Fibroblast of the conjunctiva (primary cell): ENCODE measurements at regions not wholly inside any gene's neighbourhood (a gene's known extent, or its start where the extent isn't known, plus 50 kb on each side); places are given as distances from the start of the nearest gene placed in this dataset.

Source experiments
- DNase-seq: peaks from one replicate; pipeline ENCODE4 v3.0.0-alpha.2; 2010; ENCODE audit warnings: low read depth

DNA sequence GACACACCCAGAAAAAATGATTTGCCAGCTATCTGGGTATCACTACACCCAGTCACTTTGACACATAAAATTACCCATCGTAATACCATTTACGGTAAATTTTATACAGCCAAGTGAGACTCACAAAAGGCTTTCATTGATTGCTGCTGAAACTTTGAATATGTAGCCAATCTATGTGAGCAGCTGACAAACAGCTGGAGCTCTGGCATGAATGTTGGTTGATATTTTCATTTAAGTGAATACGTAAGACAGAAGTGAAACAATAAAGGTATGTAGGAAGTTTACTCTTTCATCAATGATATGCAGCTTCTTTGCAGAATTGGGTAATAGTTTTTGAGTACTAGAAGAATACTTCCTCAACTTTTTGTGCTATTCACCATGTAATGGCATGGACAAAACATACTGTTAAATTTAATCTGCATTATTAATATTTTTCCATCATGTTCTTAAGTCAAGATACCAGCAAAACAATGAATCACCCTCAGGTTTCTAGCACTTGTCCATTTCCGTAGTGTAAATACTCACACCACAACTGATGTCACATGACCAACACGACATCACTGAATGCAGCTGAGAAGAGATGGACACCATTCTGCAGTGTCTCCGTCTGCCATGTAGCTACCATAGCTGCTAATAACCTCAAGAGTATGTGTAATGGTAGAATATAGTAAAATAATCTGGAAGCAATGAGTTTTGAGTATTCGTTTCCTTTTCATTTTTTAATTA lies 205.9 kb upstream of the HES1 start:
- DNase-seq = no peak

DNA sequence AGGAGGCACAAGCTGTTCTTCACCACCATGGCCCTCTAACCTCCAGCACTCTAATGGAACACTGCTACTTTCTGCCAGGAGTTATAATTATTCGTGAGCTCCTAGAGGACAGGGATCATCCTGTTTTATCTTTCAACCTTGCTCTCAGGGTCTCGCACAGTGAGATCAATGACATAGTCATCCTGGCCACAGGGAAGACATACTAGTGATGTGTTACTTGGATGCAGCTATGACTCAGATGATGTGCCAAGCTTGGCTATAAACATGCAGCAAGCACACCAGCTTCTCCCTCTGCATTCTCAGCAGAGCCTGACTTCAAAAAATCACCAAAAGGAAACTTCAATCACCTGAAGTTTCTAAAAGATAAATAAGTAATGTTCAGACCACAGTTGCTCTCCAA lies 203.8 kb upstream of the HES1 start:
- DNase-seq = no peak

DNA sequence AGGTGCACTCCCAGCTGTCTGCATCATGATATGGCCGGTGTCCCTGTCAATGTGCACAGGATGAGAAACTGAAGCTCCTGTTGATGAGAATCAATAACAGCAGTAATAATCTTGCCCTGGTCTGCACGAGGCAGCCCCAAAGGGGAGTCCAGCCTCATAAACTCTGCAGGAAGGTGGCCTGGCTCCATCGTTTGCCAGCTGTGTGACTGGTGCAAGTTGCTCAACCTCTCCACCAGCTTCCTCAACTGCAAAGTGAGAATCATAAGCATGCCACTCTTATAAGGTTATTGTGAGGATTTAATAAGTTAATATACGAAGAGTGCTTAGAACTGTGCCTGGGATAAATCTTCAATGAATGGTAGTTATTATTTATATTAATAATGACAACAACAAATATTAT lies 203.4 kb upstream of the HES1 start:
- DNase-seq = no peak

DNA sequence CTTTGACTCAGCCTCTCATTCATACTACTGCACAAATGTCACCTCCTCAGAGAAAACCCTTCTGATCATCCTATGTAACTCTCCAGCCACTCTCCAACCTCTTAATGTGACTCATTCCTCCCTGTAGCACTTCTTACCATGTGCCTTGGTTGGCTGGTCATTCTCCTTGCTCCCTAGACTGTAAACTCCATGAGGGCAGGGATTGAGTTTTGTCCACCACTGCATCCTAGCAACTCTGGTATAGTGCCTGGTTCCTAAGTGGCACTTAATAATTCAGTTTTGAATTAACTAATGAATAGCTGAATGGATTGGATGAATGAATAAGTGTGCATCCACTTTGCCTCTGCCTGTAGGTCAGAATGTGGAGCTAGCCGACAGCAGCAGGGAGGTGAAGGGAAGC lies 202.5 kb upstream of the HES1 start:
- DNase-seq = no peak

DNA sequence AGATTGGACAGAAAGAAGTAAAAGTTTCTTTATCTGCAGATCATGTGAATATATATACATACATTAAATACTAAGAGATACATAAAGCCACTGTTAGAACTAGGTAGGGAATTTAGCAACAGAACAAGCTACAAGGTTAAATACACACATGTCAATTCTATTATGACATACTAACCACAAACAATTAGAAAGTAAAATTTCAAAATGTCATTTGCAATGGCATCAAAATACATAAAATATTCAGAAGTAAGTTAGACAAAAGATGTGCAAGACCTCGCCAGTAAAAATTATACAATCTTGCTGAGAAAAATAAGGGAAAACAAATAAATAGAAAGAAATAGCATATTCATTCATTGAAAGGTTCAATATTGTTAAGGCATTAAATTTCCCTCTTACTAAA lies 200.0 kb upstream of the HES1 start:
- no peak for DNase-seq

DNA sequence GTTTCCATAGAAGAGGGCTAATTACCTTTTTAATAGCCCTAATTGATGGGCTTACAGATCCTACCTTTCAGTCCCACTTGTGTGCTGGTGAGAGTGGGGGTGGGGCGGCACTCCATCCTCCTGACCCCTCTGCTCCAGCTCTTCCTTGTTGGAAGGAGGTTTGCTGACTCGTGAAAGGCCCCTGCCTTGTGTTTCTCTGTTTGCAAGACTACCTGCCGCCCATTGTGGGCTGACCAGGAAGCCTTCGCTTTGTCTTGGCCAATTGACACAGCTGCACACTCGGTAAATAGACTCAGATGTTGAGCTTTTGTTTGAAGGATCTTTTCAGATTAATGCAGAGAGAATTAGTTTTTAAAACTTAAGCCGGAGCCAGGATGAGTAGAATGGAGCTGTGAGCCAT lies 197.3 kb upstream of the HES1 start:
- no peak for DNase-seq

DNA sequence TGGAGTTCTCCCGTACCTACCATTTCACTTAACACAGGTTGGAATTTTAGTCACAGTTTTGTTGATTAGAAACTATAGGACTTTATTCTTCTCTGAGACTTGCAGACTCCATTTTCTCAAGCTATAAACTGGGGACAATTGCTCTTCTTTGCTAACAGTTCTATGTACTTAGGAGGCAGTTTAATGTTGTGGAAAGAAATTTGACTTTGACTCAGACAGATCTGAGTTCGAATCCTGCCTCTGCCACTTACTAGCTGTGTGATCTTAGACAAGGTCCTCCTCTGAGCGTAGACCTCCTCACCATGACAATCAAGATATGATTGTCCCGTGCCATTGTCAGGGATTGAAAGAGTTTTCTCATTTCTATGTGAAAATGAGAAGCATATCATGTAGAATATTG lies 196.4 kb upstream of the HES1 start:
- no peak for DNase-seq

DNA sequence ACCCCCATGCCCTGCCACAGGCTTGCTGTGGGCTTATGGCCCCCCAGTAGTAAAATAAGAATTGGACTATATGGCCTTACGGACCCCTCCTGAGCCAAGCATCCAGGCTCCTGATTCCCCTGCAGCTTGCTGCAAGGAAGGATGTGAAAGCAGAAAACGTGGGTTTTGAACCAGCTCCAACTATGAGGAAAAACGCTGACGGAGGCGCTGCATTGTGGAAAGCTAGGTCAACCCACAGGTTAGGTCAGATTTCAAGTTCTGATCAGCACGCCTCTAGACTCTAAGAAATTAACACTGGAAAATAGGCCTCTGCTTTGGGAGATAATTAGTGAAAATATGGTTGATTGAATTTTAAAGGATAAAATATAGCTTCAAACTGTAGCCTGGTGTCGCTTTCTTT lies 195.4 kb upstream of the HES1 start:
- DNase-seq = no peak

DNA sequence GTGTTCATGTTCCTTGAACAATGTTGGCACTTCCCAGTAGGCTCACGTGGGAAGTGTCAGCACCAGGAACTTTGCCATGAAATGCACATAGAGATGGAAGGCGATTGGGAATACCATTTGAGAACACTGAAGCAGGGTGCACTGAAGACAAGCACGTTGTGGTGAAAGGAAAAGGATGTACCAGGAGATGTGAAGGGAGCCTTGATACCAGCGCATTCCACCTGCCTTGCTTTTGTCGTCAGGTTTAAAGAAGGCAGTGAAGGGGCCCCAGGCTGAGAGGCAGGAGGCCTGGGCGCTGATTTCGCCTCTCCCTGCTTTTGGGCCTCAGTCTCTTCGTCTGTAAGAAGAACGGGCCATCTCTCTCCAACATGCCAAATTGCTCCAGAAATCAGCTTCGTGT lies 194.5 kb upstream of the HES1 start:
- DNase-seq = no peak

DNA sequence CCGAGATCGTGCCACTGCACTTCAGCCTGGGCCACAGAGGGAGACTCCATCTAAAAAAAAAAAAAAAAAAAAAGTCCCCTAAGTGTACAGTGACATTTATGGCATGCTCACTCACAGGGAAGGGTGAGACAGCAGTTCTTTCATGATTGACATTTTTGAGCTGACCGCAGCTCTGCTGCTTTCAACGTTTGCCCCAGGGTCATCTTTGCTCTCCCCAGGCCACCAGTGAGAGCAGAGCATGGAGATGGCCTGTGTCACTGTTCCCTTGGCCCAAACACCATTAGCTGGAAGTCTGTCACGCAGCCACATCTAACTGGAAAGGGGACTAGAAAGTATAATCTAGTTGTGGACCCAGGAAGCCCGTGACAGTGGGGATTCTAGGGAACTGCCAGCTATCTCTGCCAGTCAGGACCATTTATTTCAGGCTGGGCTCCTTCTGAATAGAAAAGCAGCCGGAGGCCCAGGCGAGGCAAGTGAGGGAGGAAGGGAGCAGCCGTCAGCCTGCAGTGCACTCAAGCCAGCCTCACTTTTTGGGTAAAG lies 193.4 kb upstream of the HES1 start:
- DNase-seq = no peak

DNA sequence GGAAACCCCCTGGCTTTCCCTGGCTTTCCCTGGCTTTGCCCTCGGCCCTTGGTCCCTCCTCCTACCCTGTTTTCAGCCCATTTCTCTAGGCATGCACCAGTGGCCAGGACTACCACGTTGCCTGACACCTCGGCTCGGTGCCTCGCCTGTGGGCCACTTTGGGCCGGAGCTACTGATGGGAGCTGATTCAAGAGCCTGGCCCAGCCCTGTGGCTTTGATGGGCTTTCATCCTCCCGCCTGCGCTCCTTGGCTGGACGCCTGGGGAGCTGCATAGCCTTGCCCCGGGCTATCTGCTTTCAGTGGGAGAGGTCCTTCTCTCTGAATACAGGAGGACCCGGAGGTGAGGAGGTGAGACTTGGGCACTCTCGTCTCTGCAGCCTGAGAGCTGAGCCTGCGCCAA lies 192.7 kb upstream of the HES1 start:
- no peak for DNase-seq

DNA sequence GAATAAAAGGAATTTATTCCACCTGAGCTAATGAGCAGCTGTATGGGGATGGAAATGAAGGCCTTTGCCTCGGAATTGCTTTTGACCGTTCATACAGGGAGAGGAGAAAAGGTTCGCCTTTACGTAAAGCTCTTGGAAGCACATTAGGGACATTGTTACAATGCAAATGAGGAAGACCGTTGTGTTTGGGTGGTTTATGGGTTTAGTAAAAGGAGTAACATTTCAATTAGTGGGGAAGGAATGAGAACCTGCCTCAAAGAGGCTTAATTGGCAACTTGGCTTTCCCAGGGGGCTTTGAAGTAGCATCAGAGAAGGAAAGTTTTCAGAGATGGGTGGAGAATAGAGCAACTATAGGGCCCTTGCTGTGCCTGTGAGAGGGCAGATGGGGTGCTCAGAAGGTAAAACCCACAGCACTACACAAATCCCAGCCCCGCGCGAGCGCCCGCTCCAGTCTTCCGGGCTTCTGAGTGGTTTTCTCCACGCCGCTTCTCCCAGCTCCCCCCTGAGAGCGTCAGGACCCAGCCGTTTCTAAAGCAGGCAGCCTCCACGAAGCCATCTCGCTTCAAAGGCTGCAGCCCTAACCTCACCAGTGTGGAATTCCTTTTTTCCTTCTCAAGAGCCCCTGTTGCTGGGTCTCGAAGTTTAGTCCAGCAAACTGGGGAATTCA lies 192.0 kb upstream of the HES1 start:
- DNase-seq = no peak

DNA sequence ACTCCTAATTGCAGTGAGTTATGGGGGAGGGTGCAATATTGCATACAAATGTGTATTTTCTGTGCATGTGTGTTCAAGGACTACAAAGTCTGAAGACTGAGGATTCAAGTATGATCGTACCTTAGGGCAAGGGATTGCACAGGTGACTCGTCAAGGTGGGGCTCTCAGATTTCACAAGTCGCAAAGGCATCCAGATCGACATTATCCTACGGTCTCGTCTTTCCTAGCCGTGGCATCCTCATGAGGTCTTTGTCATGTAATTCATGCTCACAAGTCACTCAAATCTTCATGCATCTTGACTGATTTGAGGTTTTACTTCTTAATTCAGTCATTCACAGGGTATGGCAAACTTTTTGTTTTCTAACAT lies 191.4 kb upstream of the HES1 start:
- no peak for DNase-seq

DNA sequence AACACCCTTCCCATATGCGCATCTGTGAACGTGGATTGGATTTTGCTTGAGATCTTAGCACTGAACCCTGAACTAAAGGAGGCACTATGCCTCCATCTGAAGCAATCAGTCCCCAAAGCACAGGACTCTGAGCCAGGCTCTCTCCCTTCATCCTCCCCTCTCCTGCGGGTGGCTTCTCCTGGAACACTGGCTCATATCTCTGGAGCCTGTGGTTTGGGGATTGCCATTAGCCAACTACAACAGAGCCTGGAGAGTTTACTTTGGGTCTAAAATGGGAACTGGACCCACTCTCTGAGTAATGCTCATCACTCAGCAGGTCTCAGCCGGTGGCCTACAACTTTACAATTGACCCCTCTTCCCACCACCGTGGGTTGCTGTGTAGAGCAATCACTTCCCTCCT lies 190.8 kb upstream of the HES1 start:
- no peak for DNase-seq

DNA sequence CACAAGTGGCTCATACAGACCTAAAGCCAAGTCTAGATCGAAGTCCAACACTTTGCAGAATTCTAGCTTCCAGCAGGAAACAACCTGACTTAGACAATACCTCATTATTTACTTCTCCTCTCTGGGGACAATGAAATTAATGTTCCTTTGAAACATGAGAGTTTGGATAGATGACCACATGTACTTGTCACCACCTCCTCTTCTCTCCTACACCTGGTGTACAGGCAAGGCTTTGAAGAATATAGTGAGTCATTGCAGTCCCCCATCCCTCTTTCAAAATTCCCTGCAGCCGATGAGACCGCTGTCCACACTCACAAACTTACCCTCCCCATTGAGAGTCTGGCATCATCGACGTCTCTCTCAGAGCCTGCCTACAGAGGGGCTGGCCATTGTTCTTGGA lies 189.0 kb upstream of the HES1 start:
- DNase-seq = no peak

DNA sequence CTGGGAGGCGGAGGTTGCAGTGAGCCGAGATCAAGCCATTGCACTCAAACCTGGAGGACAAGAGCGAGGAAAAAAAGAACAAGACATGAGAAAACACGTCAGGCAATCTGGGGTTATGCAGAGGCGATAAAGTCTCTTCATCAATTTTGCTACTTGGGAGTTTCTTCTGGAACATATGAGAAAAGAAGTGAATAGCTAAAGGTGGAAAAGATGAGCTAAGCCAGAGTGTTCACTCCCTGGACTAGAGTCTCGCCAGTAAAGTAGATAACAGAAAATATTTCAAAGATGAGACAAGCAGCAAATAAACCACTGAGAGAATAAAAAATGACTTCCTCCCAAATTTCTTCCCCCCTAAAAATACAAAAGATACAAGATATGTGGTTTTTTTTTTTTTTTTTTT lies 188.4 kb upstream of the HES1 start:
- no peak for DNase-seq

DNA sequence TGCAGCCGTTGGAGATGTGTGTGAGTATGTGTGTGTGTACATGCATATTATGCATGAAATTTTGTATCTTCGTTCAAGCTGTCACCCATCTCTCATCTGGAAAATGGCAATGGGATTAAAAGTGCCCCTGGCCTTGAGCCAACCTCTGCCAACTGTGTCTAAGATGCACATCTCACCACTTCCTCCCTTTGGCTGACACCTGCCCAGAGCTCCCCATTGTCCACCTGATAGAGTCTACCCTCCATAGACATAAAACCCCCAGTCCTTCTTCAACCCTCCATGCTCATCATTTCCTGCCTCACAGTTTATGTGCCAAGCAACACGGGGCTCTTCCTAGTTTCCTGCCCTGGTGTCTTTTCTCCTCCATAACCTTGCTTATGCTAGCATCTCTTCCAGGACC lies 187.5 kb upstream of the HES1 start:
- DNase-seq = no peak

DNA sequence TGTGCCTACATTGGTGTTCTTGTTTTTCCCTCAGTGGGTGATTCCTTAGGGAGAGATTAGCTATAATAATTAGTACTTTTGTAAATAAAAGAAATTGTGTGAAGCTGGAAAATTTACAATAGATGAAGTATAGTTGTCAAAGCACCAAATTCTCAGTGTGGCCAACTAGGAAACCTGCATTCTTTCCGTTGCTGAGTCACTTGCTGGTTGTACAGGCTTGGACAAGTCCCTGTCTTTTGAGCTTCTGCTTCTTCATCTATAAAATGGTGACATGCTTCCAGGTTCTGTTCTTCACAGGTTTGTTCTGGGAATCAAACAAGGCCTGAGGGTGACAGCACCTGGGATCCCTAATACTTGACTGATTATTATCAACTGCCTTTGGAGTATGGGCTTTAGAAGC lies 184.1 kb upstream of the HES1 start:
- no peak for DNase-seq

DNA sequence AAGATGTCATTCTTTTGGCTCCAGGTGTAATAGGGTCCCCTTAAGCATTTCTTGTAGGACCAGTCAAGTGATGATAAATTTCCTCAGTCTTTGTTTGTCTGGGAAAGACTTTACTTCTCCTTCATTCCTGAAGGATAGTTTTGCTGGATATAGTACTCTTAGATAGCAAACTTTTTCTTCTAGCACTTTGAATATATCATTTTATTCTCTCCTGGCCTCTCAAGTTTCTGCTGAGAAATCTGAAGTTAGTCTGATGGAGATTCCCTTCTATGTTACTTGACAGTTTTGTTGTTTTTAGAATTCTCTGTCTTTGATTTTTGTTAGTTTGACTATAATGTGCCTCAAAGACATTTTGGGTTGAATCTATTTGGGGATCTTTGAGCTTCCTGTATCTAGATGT lies 181.2 kb upstream of the HES1 start:
- no peak for DNase-seq

DNA sequence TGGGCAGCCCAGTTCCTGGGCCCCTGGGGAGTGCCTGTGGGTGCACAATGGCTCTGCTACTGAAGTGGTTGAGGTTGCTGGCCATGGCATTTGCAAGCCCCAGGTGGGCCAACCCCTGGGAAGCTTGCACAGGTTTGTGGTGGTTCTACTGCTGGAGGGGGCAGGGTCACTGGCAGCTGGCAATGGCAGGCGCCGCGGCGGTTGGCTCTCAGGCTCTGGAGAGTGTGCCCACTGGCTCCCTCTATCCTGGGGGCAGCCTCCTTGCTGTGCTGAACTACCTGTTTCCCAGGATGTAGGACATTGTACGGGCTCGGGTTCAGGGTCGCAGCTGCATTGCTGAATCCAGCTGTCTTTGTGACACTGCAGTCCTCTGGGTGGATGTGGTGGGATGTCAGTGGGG lies 180.2 kb upstream of the HES1 start:
- DNase-seq = no peak

DNA sequence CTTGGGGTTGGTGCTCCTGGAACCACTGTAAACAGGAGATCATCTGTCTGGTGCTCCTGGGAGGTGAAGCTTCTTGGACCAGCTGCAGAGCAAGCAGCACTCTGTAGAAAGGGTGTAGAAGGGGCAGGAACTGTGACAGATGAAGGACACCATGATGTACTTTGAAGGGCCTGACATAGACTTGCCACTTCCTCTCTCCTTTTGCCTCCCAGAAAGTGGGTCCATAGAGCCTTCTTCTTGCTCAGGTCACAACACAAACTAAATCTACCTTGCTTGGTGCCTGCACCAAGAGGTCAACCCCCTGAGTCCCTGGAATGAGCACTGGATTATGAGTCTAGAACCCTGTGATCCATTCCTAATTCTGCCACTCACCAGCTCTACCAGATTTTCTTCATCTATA lies 176.1 kb upstream of the HES1 start:
- no peak for DNase-seq

DNA sequence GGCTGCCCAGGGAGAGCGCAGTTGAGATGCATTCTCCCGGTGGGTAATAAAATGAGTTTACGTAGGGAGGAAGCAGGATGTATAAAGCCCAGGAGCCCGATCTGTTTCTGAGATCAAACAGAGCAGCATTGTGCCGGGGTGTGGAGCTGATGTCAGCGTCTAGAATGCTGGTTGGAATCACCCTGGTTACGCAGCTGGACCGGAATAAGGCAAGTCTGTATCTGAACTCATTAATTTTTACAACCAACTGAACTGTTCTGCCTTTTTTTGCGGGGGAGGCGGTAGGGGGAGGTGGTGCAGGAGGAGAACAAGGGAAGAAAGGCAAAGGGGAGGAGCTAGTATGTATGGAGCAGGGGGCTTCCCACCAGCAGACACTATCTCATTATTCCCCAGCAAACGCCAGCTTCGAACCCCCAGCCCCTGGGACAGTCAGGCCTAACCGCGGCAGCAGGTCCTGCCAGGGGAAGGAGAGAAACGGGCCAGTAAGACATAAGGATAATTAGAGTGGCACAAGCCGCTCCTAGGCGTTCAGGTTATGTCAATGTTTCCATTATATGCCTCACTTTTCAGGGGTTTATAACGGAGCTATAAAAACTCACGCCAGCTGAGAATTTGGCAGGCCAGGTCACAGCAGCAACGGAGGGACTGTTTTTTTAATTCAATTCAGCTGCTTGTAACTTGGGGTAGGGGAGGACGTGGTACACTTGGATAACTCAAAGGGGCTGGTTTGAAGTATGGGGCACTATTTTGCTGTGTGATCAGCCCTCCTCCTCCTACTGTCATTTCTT lies 175.3 kb upstream of the HES1 start:
- DNase-seq = no peak

DNA sequence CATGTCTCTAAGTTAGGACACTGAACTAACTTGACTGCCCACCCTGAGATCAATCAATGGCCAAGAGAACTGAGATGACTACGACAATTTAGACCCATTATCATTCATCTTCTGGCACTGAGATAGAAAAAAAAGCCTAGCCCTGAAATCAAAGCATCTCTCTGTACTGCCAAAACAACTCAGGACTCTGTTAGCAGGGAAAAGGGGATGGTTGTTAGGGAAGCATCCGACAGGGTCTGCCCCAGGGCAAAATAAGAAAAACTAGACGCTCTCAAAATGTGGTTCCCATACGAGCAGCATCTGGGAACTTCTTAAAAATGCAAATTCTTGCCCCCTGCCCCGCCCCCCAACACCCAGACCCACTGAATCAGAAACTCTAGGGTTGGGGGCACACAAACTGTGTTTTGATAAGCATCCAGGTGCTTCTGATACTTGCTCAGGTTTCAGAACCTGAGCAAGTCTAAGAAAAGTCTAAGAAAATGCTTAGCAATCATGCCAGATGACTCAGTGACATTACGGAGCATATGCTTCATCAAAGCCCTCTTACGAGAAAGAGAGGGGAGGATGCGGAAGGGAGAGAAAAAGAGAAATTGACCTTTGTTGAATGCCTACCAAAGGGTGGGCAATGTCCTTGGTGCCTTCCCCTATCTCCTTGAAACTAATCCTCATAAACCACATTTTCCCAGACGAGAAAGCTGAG lies 172.8 kb upstream of the HES1 start:
- DNase-seq = no peak
